ENCODE measurements at regions not wholly inside any gene's neighbourhood (a gene's known extent, or its start where the extent isn't known, plus 50 kb on each side); places are given as distances from the start of the nearest gene placed in this dataset.
"Not testable (repeated sequence)": the region's sequence is repeated elsewhere in the genome, so short reads cannot be mapped to it uniquely, and the experiment has no call there.

- H3K27me3 Mint-ChIP-seq (ENCODE audit: insufficient read depth, low read depth); H3K36me3 ChIP-seq; H3K4me1 ChIP-seq; H3K27ac ChIP-seq; H3K9me3 ChIP-seq (ENCODE audit: low read depth); H3K9me3 Mint-ChIP-seq; H3K27ac Mint-ChIP-seq; H3K9ac ChIP-seq; H3K36me3 Mint-ChIP-seq; H3F3A ChIP-seq (ENCODE audit: low read depth); H3K4me3 ChIP-seq; H3K4me1 Mint-ChIP-seq; H3K79me2 ChIP-seq (ENCODE audit: low read depth); H3K27me3 ChIP-seq; DNase-seq (ENCODE audit: low spot score); H3K4me2 ChIP-seq; H2AFZ ChIP-seq (replicated peaks); H4K20me1 ChIP-seq (ENCODE audit: low read depth); H3K4me3 Mint-ChIP-seq: not testable (repeated sequence)
These were observed 235.5 kb downstream of the NPIPA7 start for GRCh38 chr16:16614484-16614883.

GRCh38 chr16:16618963-16619465 lies 240.1 kb downstream of the NPIPA7 start:
- H3K27me3 Mint-ChIP-seq (ENCODE audit: insufficient read depth, low read depth); H3K9ac ChIP-seq; H3K36me3 Mint-ChIP-seq; H3F3A ChIP-seq (ENCODE audit: low read depth); H3K27me3 ChIP-seq; H3K79me2 ChIP-seq (ENCODE audit: low read depth); H4K20me1 ChIP-seq (ENCODE audit: low read depth); H3K4me1 Mint-ChIP-seq; H3K4me2 ChIP-seq; H3K4me1 ChIP-seq; DNase-seq (ENCODE audit: low spot score); H3K27ac Mint-ChIP-seq; H3K36me3 ChIP-seq; H3K9me3 Mint-ChIP-seq; H3K9me3 ChIP-seq (ENCODE audit: low read depth); H2AFZ ChIP-seq (replicated peaks); H3K27ac ChIP-seq; H3K4me3 Mint-ChIP-seq; H3K4me3 ChIP-seq: not testable (repeated sequence)

- DNase-seq (ENCODE audit: low spot score): not testable (repeated sequence)
These were observed 245.4 kb downstream of the NPIPA7 start for GRCh38 chr16:16624367-16624766.

GRCh38 chr16:16625140-16625539 lies 246.2 kb downstream of the NPIPA7 start:
- not testable (repeated sequence) for H3K27ac Mint-ChIP-seq, H3K9me3 Mint-ChIP-seq

More at GRCh38 chr16:16624367-16624766, 245.4 kb downstream of the NPIPA7 start:
- H3K9me3 Mint-ChIP-seq; H3K9ac ChIP-seq; H3K4me3 ChIP-seq; H3K4me2 ChIP-seq; H3K36me3 Mint-ChIP-seq; H3K27me3 Mint-ChIP-seq (ENCODE audit: insufficient read depth, low read depth); H3K27ac ChIP-seq; H3K4me1 Mint-ChIP-seq; H3K27ac Mint-ChIP-seq; H3K9me3 ChIP-seq (ENCODE audit: low read depth); H3K79me2 ChIP-seq (ENCODE audit: low read depth); H3K36me3 ChIP-seq; H2AFZ ChIP-seq (replicated peaks); H3F3A ChIP-seq (ENCODE audit: low read depth); H3K4me1 ChIP-seq; H3K4me3 Mint-ChIP-seq; H3K27me3 ChIP-seq; H4K20me1 ChIP-seq (ENCODE audit: low read depth): not testable (repeated sequence)

GRCh38 chr16:16627865-16628264 lies 248.9 kb downstream of the NPIPA7 start:
- not testable (repeated sequence) for H3K27ac ChIP-seq; H3F3A ChIP-seq (ENCODE audit: low read depth); H3K4me3 Mint-ChIP-seq; H3K4me1 ChIP-seq; H3K9me3 Mint-ChIP-seq; H3K36me3 Mint-ChIP-seq; H3K9ac ChIP-seq; DNase-seq (ENCODE audit: low spot score); H3K9me3 ChIP-seq (ENCODE audit: low read depth); H4K20me1 ChIP-seq (ENCODE audit: low read depth); H3K27me3 ChIP-seq; H3K4me2 ChIP-seq; H3K27me3 Mint-ChIP-seq (ENCODE audit: insufficient read depth, low read depth); H3K79me2 ChIP-seq (ENCODE audit: low read depth); H3K36me3 ChIP-seq; H2AFZ ChIP-seq (replicated peaks); H3K4me3 ChIP-seq; H3K4me1 Mint-ChIP-seq; H3K27ac Mint-ChIP-seq

More at GRCh38 chr16:16625140-16625539, 246.2 kb downstream of the NPIPA7 start:
- H3K27me3 ChIP-seq; H3K4me1 ChIP-seq; H2AFZ ChIP-seq (replicated peaks); H3K9ac ChIP-seq; H3K36me3 ChIP-seq; H3F3A ChIP-seq (ENCODE audit: low read depth); H3K4me2 ChIP-seq; H4K20me1 ChIP-seq (ENCODE audit: low read depth); H3K27ac ChIP-seq; H3K27me3 Mint-ChIP-seq (ENCODE audit: insufficient read depth, low read depth); H3K4me1 Mint-ChIP-seq; H3K79me2 ChIP-seq (ENCODE audit: low read depth); H3K36me3 Mint-ChIP-seq; DNase-seq (ENCODE audit: low spot score); H3K4me3 ChIP-seq; H3K9me3 ChIP-seq (ENCODE audit: low read depth); H3K4me3 Mint-ChIP-seq: not testable (repeated sequence)

GRCh38 chr16:16638231-16638630 lies 259.3 kb downstream of the NPIPA7 start:
- H3K27me3 ChIP-seq; H3K4me1 ChIP-seq; DNase-seq (ENCODE audit: low spot score); H3K4me3 Mint-ChIP-seq; H3K9me3 ChIP-seq (ENCODE audit: low read depth); H3K9me3 Mint-ChIP-seq; H3K27ac ChIP-seq; H3K9ac ChIP-seq; H3F3A ChIP-seq (ENCODE audit: low read depth); H4K20me1 ChIP-seq (ENCODE audit: low read depth); H3K27ac Mint-ChIP-seq; H3K4me3 ChIP-seq; H3K36me3 Mint-ChIP-seq; H3K4me1 Mint-ChIP-seq; H3K36me3 ChIP-seq; H3K4me2 ChIP-seq; H3K27me3 Mint-ChIP-seq (ENCODE audit: insufficient read depth, low read depth); H2AFZ ChIP-seq (replicated peaks); H3K79me2 ChIP-seq (ENCODE audit: low read depth): not testable (repeated sequence)

- not testable (repeated sequence) for H3F3A ChIP-seq (ENCODE audit: low read depth); H3K36me3 ChIP-seq; H4K20me1 ChIP-seq (ENCODE audit: low read depth); H3K27ac Mint-ChIP-seq; H3K9ac ChIP-seq; H3K27me3 Mint-ChIP-seq (ENCODE audit: insufficient read depth, low read depth); H3K27ac ChIP-seq; H3K4me3 Mint-ChIP-seq; H3K4me1 Mint-ChIP-seq; DNase-seq (ENCODE audit: low spot score); H3K4me2 ChIP-seq; H3K79me2 ChIP-seq (ENCODE audit: low read depth); H3K4me1 ChIP-seq; H3K9me3 ChIP-seq (ENCODE audit: low read depth); H3K9me3 Mint-ChIP-seq; H2AFZ ChIP-seq (replicated peaks); H3K36me3 Mint-ChIP-seq; H3K27me3 ChIP-seq; H3K4me3 ChIP-seq
These were observed 259.8 kb downstream of the NPIPA7 start for GRCh38 chr16:16638714-16639113.

- H3K36me3 ChIP-seq; H3K9me3 ChIP-seq (ENCODE audit: low read depth); H3K79me2 ChIP-seq (ENCODE audit: low read depth); H2AFZ ChIP-seq (replicated peaks); H3K4me1 Mint-ChIP-seq; H3K4me1 ChIP-seq; H3K9me3 Mint-ChIP-seq; H3K27me3 ChIP-seq; H3K27ac ChIP-seq; H3K4me2 ChIP-seq; H3K9ac ChIP-seq; H3K36me3 Mint-ChIP-seq; H3K4me3 Mint-ChIP-seq; H3K27me3 Mint-ChIP-seq (ENCODE audit: insufficient read depth, low read depth); H3F3A ChIP-seq (ENCODE audit: low read depth); H3K27ac Mint-ChIP-seq; DNase-seq (ENCODE audit: low spot score); H4K20me1 ChIP-seq (ENCODE audit: low read depth); H3K4me3 ChIP-seq: not testable (repeated sequence)
These were observed 264.9 kb downstream of the NPIPA7 start for GRCh38 chr16:16643828-16644227.

Data from neural progenitor cell (in vitro differentiated cells).